Globus pallidus (tissue), 1 donor: ENCODE measurements at regions not wholly inside any gene's neighbourhood (a gene's known extent, or its start where the extent isn't known, plus 50 kb on each side); places are given as distances from the start of the nearest gene placed in this dataset.
"Not testable (repeated sequence)": the region's sequence is repeated elsewhere in the genome, so short reads cannot be mapped to it uniquely, and the experiment has no call there.

Source experiments
- DNase-seq: peaks from one replicate; pipeline ENCODE4 v3.0.0-alpha.2; 2015; ENCODE audit warnings: low spot score

GRCh38 chr1:96074876-96075577 lies 646.6 kb upstream of the PTBP2 start:
- no peak for DNase-seq

DNA sequence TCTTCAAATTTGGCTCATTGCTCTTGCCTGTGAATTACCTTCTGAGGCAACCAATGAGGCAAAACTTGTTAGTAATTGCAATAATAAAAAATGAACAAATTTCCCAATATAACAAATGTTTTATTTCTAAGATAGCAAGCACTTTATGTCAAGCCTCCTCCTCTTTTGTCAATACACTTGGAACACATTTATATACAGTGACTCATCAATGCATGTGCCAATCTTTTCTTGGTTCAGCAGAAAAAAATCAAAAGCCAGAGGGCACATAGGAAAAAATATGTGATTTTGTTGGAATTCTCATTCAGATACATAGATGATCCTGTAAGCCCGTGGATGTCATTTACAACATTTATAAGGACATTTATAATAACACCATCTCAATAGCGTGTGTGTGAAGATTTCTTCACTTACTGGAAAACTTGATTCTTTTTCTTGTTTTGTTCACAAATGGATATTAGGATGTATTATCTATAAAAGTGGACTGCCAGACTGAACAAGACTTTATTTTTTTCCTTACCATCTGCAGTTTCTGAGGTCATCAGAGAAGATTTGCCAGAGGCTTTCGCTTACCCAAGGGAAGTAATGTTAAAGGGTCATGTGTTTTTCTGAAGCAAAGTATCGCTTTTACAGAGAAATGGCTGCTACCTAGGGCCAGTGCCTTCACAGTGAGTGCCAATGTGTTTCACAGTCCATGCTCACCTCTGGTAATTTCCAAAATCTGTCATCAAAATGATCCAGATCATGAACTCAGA lies 645.7 kb upstream of the PTBP2 start:
- DNase-seq, result no peak

DNA sequence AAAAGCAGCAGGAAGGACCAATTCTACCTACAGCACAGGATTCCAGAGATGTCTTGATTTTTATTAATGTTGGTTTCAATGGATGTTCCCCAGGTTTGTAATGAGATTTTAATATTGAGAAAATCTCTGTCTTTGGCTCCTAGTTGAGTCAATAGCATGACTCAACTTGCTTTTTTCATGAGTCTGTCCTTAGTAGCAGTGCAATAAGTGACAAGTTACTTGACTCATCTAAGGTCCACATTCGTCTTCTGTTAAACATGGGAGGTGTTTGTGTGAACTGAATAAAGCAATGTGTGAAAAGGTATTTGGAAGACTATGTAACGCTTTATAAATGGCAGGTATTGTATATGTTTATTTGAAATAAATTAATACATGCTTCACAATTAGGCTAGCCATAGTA lies 645.0 kb upstream of the PTBP2 start:
- no peak for DNase-seq

DNA sequence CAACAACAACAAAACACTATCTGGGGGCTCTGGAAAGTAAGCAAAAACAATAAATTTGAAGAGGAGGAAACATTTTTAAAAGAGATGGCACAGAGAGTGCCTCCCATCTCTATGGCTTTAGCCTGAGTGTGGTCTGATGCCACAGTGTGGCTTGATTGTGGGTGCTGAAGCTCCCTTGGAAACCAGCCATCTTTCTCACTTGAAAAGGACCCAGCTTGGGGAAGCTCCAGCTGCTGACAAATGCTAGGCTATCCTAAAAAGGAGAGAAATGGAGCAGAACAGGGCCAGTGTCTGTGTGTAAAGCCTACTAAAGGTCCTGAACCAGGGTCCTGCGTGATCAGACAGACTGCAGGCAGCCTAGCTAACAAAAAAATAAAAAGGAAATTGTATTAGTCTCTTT lies 642.0 kb upstream of the PTBP2 start:
- no peak for DNase-seq

- DNase-seq, result no peak
Measured at GRCh38 chr1:96080925-96081324, 640.7 kb upstream of the PTBP2 start.

DNA sequence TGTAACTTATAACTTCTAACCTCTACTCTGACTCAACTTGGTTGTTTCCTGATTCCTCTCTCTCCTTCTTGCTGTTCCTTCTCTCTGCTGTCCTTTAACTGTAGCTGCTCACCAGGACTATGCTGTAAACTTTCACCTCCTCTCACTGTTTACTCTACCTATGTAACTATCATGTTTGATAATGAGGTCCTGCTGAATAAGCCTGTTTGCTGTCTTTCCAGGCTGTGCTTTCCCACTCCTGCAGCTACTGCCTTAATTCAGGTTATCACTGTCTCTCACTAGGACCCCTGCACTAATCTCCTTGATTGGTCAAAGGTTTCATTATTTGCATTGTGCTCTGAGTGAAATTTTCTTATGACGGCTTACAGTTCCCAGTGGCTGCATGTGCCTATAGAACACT lies 633.9 kb upstream of the PTBP2 start:
- DNase-seq, result no peak

- DNase-seq, result no peak
Measured at GRCh38 chr1:96090134-96090533, 631.5 kb upstream of the PTBP2 start.

- no peak for DNase-seq
Measured at GRCh38 chr1:96095849-96096612, 625.6 kb upstream of the PTBP2 start.

- DNase-seq, result no peak
Measured at GRCh38 chr1:96096613-96097321, 624.8 kb upstream of the PTBP2 start.

DNA sequence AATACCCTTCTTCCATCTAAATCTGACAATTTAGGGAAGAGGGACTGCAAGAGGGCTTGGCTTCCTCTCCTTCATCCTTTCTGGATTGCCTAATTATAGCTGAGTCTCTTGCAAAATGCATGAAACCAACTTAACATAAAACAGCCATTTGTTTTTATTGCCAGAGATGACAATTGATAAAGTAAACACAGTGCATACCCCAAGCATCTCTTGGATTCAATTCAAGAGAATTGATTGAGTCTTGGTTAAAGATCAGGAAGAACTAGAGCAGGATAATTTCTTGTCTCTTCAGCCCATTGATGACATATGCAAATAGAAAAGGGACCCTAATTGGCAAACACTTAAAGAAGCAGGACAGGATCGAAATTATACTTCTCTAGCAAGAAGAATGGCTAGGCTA lies 617.1 kb upstream of the PTBP2 start:
- no peak for DNase-seq

- no peak for DNase-seq
Measured at GRCh38 chr1:96104906-96105305, 616.7 kb upstream of the PTBP2 start.

GRCh38 chr1:96116731-96117130 lies 604.9 kb upstream of the PTBP2 start:
- no peak for DNase-seq

DNA sequence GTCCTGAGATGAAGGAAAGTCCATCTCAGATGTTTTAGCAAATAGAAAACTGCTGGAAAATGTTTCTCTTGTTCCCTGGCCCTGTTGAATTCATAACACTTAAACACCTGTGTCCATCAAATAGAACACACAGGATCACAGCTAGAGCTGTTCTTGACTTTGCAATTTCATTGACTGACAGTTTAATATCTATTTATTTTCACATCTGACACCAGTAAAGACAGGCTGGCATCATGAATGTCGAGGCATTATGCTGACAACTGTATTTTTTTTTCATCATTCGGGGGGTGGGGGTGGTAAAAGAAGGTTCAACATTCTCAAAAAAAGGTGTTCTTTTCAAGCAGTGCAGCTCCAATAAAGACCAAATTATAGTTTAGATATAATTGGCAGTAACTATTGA lies 591.2 kb upstream of the PTBP2 start:
- no peak for DNase-seq

- DNase-seq, result no peak
Measured at GRCh38 chr1:96144636-96145035, 576.9 kb upstream of the PTBP2 start.

GRCh38 chr1:96145492-96145891 lies 576.1 kb upstream of the PTBP2 start:
- no peak for DNase-seq

DNA sequence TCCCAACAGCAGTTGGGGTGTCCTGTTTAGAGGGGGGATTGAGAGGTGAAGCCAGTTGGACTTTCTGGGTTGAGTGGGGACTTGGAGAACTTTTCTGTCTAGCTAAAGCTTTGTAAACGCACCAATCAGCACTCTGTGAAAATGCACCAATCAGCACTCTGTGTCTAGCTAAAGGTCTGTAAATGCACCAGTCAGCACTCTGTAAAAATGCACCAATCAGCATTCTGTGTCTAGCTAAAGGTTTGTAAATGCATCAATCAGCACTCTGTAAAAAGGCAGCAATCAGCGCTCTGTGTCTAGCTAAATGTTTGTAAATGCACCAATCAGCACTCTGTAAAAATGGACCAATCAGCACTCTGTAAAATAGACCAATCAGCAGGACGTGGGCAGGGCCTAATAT lies 568.6 kb upstream of the PTBP2 start:
- not testable (repeated sequence) for DNase-seq

DNA sequence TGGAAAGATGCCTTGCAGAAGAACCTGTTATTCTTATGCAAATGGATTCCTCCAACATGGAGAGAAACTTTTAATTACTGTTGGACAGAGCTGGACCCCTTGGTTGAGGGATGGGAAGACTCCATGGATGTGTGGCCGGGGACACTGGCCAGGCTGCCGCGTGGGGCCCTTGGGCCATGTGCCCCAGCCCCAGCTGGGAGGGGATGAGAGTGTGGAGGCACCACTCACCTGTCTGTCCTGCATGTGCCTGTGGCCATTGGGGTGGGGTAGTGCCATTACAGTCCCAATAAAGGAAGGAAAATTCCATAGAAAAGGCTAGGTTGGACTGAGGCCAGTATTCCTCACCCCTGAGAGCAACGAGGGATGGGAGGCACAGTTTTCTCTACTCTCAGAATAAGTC lies 564.5 kb upstream of the PTBP2 start:
- DNase-seq, result no peak

DNA sequence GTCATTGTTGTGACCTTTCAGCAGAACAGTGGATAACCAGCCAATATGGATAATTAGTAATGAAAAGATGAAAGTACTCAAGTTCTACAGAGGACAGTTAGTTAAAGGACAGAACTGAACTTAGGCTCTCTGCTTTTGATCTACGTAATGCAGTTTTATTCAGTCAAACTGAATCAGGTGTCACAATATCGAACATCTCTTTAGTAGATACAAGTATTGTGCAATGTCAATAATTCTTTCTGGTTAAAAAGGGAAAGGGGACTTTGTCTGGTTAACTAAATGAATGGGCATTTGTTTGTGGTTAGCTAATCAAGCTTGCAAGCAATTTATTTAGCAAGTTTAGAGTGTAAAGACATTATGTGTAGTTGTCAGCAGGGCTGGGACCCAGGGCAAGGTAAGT lies 562.2 kb upstream of the PTBP2 start:
- DNase-seq, result no peak

DNA sequence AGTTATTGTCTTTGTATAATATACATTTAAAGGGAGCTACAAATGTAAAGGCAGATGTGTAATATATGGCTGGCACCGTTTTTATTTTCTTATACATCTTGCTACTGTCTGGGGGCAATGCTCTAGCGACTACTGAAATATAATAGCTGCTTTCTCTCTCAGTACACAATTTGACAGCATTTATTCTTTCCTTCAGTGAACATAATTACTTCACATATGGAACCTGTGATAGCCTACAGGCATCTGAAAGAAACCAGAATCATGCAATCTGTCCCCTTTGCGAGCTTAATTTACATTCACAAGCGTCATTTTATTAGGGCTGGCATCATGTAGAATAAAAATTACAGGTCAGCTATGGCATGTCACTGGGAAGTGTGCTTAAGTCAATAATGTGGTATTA lies 557.5 kb upstream of the PTBP2 start:
- no peak for DNase-seq

GRCh38 chr1:96178053-96178452 lies 543.5 kb upstream of the PTBP2 start:
- DNase-seq, result no peak

DNA sequence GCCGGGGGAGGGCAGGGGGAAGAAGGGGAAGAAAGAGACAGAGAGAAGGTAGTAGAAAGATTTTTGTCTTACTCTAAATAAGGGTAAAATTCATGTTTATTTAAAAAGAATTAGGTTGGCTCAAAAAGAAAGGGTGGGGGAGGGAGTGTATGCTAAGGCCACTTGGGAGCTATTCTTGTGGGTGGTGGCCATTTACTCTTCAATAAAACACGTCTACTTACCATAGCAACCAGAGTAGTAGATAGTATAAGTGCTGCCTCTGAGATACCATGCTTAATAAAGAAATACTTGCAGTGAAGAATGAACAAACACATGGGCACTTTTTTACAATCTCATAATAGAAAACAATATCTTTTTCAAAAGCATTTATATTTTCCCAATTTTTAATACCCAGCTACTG lies 538.1 kb upstream of the PTBP2 start:
- no peak for DNase-seq

GRCh38 chr1:96183928-96184327 lies 537.7 kb upstream of the PTBP2 start:
- DNase-seq, result no peak
